ENCODE measurements at regions not wholly inside any gene's neighbourhood (a gene's known extent, or its start where the extent isn't known, plus 50 kb on each side); places are given as distances from the start of the nearest gene placed in this dataset.

DNA sequence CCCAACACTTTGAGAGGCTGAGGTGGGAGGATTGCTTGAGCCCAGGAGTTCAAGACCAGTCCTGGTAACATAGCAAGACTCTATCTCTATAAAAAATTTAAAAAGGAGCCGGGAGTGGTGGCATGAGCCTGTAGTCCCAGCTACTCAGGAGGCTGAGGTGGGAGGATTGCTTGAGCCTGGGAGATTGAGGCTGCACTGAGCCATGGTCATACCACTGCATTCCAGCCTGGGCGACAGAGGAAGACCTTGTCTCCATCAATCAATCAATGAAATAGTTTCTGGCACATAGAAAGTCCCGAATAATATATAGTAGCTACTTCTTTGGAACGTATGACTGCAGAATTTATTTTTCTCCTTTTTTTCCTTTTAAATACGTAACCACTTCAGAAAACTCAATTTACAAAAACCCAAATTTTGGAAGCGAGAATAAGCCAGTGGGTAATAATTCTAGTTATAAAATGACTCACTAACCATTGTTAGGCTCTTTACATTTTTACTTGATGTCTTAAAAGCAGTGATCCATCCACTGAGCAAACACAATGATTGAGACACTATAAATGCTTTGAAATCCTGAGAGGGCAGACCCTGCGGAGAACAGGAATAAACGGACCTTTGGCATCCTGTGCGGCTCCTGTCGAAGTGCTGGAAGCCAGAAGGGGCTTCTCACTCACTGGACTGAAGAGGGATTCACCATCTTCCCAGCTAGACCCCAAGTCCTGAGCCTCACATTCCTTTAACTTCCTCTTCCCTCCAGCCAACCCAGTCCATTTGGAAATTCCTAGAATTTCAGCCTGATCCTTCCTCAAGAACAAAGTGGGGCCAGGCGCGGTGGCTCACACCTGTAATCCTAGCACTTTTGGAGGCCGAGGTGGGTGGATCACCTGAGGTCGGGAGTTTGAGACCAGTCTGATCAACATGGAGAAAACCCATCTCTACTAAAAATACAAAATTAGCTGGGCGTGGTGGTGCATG, 68.4 kb upstream of the MFGE8 start:
- TF ChIP-seq TAF1 (IDR thresholded peaks at IDR 0.05; ENCODE audit: low read depth): no peak
- TF ChIP-seq, protein P1, sequence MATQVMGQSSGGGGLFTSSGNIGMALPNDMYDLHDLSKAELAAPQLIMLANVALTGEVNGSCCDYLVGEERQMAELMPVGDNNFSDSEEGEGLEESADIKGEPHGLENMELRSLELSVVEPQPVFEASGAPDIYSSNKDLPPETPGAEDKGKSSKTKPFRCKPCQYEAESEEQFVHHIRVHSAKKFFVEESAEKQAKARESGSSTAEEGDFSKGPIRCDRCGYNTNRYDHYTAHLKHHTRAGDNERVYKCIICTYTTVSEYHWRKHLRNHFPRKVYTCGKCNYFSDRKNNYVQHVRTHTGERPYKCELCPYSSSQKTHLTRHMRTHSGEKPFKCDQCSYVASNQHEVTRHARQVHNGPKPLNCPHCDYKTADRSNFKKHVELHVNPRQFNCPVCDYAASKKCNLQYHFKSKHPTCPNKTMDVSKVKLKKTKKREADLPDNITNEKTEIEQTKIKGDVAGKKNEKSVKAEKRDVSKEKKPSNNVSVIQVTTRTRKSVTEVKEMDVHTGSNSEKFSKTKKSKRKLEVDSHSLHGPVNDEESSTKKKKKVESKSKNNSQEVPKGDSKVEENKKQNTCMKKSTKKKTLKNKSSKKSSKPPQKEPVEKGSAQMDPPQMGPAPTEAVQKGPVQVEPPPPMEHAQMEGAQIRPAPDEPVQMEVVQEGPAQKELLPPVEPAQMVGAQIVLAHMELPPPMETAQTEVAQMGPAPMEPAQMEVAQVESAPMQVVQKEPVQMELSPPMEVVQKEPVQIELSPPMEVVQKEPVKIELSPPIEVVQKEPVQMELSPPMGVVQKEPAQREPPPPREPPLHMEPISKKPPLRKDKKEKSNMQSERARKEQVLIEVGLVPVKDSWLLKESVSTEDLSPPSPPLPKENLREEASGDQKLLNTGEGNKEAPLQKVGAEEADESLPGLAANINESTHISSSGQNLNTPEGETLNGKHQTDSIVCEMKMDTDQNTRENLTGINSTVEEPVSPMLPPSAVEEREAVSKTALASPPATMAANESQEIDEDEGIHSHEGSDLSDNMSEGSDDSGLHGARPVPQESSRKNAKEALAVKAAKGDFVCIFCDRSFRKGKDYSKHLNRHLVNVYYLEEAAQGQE (IDR thresholded peaks at IDR 0.05; ENCODE audit: low read depth): peak; percentile 25; the same call in 1 of the 2 replicates
- peak; percentile 99 for TF ChIP-seq EP300 (IDR thresholded peaks at IDR 0.05; ENCODE audit: borderline replicate concordance)
- peak; percentile 95 for TF ChIP-seq ZBTB7A (IDR thresholded peaks at IDR 0.05; ENCODE audit: low read depth)
- TF ChIP-seq MAX (IDR thresholded peaks at IDR 0.05): peak; percentile 38; the same call in 1 of the 2 replicates
- peak; percentile 74 for TF ChIP-seq CEBPB (IDR thresholded peaks at IDR 0.05)
- peak; percentile 11 for TF ChIP-seq RAD21 (IDR thresholded peaks at IDR 0.05; ENCODE audit: low read depth)
- TF ChIP-seq, protein P2, sequence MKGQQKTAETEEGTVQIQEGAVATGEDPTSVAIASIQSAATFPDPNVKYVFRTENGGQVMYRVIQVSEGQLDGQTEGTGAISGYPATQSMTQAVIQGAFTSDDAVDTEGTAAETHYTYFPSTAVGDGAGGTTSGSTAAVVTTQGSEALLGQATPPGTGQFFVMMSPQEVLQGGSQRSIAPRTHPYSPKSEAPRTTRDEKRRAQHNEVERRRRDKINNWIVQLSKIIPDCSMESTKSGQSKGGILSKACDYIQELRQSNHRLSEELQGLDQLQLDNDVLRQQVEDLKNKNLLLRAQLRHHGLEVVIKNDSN (IDR thresholded peaks at IDR 0.05): no peak

All from Ishikawa (cell line).